H9 (cell line): ENCODE measurements at regions not wholly inside any gene's neighbourhood (a gene's known extent, or its start where the extent isn't known, plus 50 kb on each side); places are given as distances from the start of the nearest gene placed in this dataset.

Experiments used
- DNase-seq: peaks from one replicate; pipeline ENCODE4 v3.0.0-alpha.2; 2017
- H2AFZ ChIP-seq: one replicate; pipeline ENCODE4 v1.6.1; 2013; ENCODE audit warnings: mild to moderate bottlenecking, low read length, control low read depth, moderate library complexity
- H2AK5ac ChIP-seq: 2 replicates; pipeline ENCODE4 v1.6.1; 2013; ENCODE audit warnings: low read length, control low read depth, mixed read lengths; ENCODE audit not compliant: insufficient read length
- H2BK120ac ChIP-seq: one replicate; pipeline ENCODE4 v1.6.1; 2013; ENCODE audit warnings: low read depth, mild to moderate bottlenecking, low read length, control low read depth, inconsistent platforms; ENCODE audit not compliant: poor library complexity, severe bottlenecking
- H2BK12ac ChIP-seq: 2 replicates; pipeline ENCODE4 v1.6.1; 2013; ENCODE audit warnings: low read length, control low read depth, mixed read lengths, low read depth; ENCODE audit not compliant: insufficient read length
- H2BK15ac ChIP-seq: 2 replicates; pipeline ENCODE4 v1.6.1; 2013; ENCODE audit warnings: low read depth, low read length, control low read depth
- H2BK20ac ChIP-seq: one replicate; pipeline ENCODE4 v1.6.1; 2013; ENCODE audit warnings: low read depth, mild to moderate bottlenecking, low read length, control low read depth, inconsistent platforms; ENCODE audit not compliant: poor library complexity, severe bottlenecking
- H2BK5ac ChIP-seq: 2 replicates; pipeline ENCODE4 v1.6.1; 2013; ENCODE audit warnings: low read length, control low read depth, mixed read lengths; ENCODE audit not compliant: insufficient read length
- H3K14ac ChIP-seq: 2 replicates; pipeline ENCODE4 v1.6.1; 2013; ENCODE audit warnings: low read length, control low read depth; ENCODE audit not compliant: insufficient read depth
- H3K18ac ChIP-seq: 2 replicates; pipeline ENCODE4 v1.6.1; 2013; ENCODE audit warnings: low read depth, mild to moderate bottlenecking, mixed read lengths, low read length, control low read depth; ENCODE audit not compliant: insufficient read length
- H3K23ac ChIP-seq: 2 replicates; pipeline ENCODE4 v1.6.1; 2013; ENCODE audit warnings: low read length, control low read depth, mixed read lengths, low read depth; ENCODE audit not compliant: insufficient read length
- H3K23me2 ChIP-seq: 2 replicates; pipeline ENCODE4 v1.6.1; 2013; ENCODE audit warnings: low read depth, mild to moderate bottlenecking, mixed read lengths, low read length, control low read depth; ENCODE audit not compliant: insufficient read length, poor library complexity, severe bottlenecking
- H3K27ac ChIP-seq: 2 replicates; pipeline ENCODE4 v1.5.1; 2013; ENCODE audit warnings: low read length, control low read depth, mixed read lengths, low read depth; ENCODE audit not compliant: insufficient read length
- H3K27me3 ChIP-seq: 2 replicates; pipeline ENCODE4 v1.6.1; 2013; ENCODE audit warnings: low read length, control low read depth, inconsistent platforms; ENCODE audit not compliant: insufficient read depth
- H3K4ac ChIP-seq: 2 replicates; pipeline ENCODE4 v1.6.1; 2013; ENCODE audit warnings: low read depth, mild to moderate bottlenecking, control low read depth, inconsistent platforms, low read length, moderate library complexity
- H3K4me1 ChIP-seq: 2 replicates; pipeline ENCODE4 v1.6.1; 2013; ENCODE audit warnings: low read length, control low read depth, inconsistent platforms; ENCODE audit not compliant: insufficient read depth
- H3K4me2 ChIP-seq: 2 replicates; pipeline ENCODE4 v1.6.1; 2013; ENCODE audit warnings: low read length, control low read depth, mixed read lengths; ENCODE audit not compliant: insufficient read length, insufficient read depth
- H3K56ac ChIP-seq: 2 replicates; pipeline ENCODE4 v1.6.1; 2013; ENCODE audit warnings: low read depth, mild to moderate bottlenecking, mixed read lengths, low read length, control low read depth; ENCODE audit not compliant: insufficient read length
- H3K79me1 ChIP-seq: 2 replicates; pipeline ENCODE4 v1.6.1; 2013; ENCODE audit warnings: low read depth, mild to moderate bottlenecking, moderate library complexity, low read length, control low read depth, inconsistent platforms; ENCODE audit not compliant: insufficient read depth, poor library complexity, severe bottlenecking
- H3K79me2 ChIP-seq: 2 replicates; pipeline ENCODE4 v1.6.1; 2013; ENCODE audit warnings: low read length, control low read depth, inconsistent platforms; ENCODE audit not compliant: insufficient read depth
- H3K9ac ChIP-seq: 2 replicates; pipeline ENCODE4 v1.6.1; 2013; ENCODE audit warnings: low read length, control low read depth, mixed read lengths; ENCODE audit not compliant: insufficient read length; ENCODE audit errors: extremely low read depth
- H3K9me3 ChIP-seq: one replicate; pipeline ENCODE4 v1.6.1; 2013; ENCODE audit warnings: low read depth, low read length, inconsistent platforms; ENCODE audit not compliant: control insufficient read depth
- H3T11ph ChIP-seq: one replicate; pipeline ENCODE4 v1.6.1; 2013; ENCODE audit warnings: mild to moderate bottlenecking, low read length, control low read depth, inconsistent platforms
- H4K20me1 ChIP-seq: one replicate; pipeline ENCODE4 v1.6.1; 2013; ENCODE audit not compliant: control insufficient read depth, insufficient read length, insufficient read depth
- H4K5ac ChIP-seq: 2 replicates; pipeline ENCODE4 v1.6.1; 2013; ENCODE audit warnings: low read depth, mild to moderate bottlenecking, mixed read lengths, low read length, control low read depth; ENCODE audit not compliant: insufficient read length
- H4K8ac ChIP-seq: replicated peaks from 2 replicates; pipeline ENCODE4 v1.6.1; 2013; ENCODE audit warnings: low read length, control low read depth, mixed read lengths, low read depth; ENCODE audit not compliant: insufficient read length
- H4K91ac ChIP-seq: 2 replicates; pipeline ENCODE4 v1.6.1; 2013; ENCODE audit warnings: low read depth, mild to moderate bottlenecking, moderate library complexity, mixed read lengths, low read length, control low read depth; ENCODE audit not compliant: insufficient read length
- H3K27ac Mint-ChIP-seq, 3 experiments: 2 replicates in 2 of 3; 3 replicates in 1 of 3; pipeline ENCODE4 v1.8.0; 2020 to 2021; ENCODE audit warnings: mixed read lengths in 3 of 3, mild to moderate bottlenecking in 1 of 3, moderate library complexity in 1 of 3
- H3K27me3 Mint-ChIP-seq: 2 replicates; pipeline ENCODE4 v1.8.0; 2021; ENCODE audit warnings: low read depth, mild to moderate bottlenecking, moderate library complexity, mixed read lengths
- H3K36me3 Mint-ChIP-seq, 3 experiments: 2 replicates in 2 of 3; 3 replicates in 1 of 3; pipeline ENCODE4 v1.8.0; 2020 to 2021; ENCODE audit warnings: low read depth in 3 of 3, mixed read lengths in 3 of 3; ENCODE audit not compliant: insufficient read depth in 1 of 3
- H3K4me1 Mint-ChIP-seq, 2 experiments: 2 replicates each; pipeline ENCODE4 v1.8.0; 2020; ENCODE audit warnings: mixed read lengths in 2 of 2
- H3K4me3 Mint-ChIP-seq, 2 experiments: 2 replicates in 1 of 2; 3 replicates in 1 of 2; pipeline ENCODE4 v1.8.0; 2020 to 2021; ENCODE audit warnings: mild to moderate bottlenecking in 2 of 2, mixed read lengths in 2 of 2, moderate library complexity in 1 of 2
- H3K9me3 Mint-ChIP-seq, 2 experiments: 2 replicates in 1 of 2; 3 replicates in 1 of 2; pipeline ENCODE4 v1.8.0; 2020; ENCODE audit warnings: mild to moderate bottlenecking in 2 of 2, mixed read lengths in 2 of 2, moderate library complexity in 1 of 2
- WGBS: extraction: QIAGEN DNeasy Blood & Tissue Kit; methylation state at CpG from one replicate; pipeline ENCODE4 v1.1.7; 2013; ENCODE audit warnings: missing lambda C conversion rate, low lambda C conversion rate, mixed read lengths; ENCODE audit not compliant: insufficient read length; ENCODE audit errors: extremely low coverage; 5-methylcytosine and 5-hydroxymethylcytosine counted together
- TF ChIP-seq, protein P1 (sequence below): fragments of 200-600 bp; sonication (generic); conservative IDR thresholded peaks from 3 replicates; pipeline ENCODE4 v1.8.0; 2021; ENCODE audit warnings: antibody characterized with exemption, mild to moderate bottlenecking

DNA sequence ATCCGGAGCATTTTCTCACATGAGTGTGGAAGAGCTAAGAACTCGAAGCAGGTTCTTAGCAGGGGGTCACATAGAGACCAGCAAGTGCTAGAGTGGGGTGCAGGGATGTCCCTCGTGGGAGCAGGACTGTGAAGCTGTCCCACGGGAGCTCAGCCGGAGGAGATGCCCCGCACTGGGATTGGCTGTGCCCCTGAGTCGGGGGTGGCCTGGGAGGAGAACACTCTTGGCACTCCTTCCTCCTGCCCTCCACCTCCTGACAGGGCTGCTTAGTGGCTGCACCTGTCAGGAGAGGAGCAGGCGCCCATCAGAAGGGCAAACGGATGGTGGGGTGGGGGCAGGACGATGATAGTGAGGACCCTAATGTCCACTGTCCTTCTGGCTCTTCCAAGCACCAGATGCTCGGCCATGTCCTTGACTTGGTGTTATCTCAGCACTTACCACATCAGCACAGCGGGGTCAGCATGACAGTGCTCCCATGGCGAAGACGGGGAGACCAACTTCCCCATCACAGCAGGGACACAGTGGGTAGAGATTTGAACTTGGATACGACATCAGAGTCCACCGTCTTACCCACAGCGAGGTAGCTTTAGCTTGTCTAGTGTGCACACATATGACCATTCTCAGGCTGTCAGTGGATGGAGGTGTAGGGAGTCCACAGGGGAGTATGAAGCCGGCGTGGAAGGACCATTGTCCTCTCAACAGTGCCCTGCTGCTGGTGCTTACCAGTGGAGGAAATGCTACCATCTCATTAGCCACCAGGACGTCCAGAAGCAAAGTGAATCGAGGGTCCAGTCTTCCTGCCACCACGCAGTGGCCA, 142.5 kb upstream of the SHH start:
- H3K23ac ChIP-seq = no peak overlapping the region
- no peak overlapping the region for H3K4ac ChIP-seq
- H3K9me3 ChIP-seq = no peaks in the 10 kb centered on the region
- no peak overlapping the region for H2BK120ac ChIP-seq
- Mint-ChIP-seq H3K27ac (no peak overlapping the region; a peak in 2 of 7 replicates), H3K4me1 (no peaks in the 10 kb centered on the region), H3K9me3 (no peaks in the 10 kb centered on the region), H3K27me3 (peaks cover 5% of the 10 kb centered on the region), H3K36me3 (no peaks in the 10 kb centered on the region; a peak in 1 of 7 replicates), H3K4me3 (no peak overlapping the region)
- no peak overlapping the region; the same call in 1 of the 2 replicates for H3K14ac ChIP-seq
- no peak overlapping the region for H2BK20ac ChIP-seq
- no peak overlapping the region for H2BK12ac ChIP-seq
- no peak overlapping the region for H4K5ac ChIP-seq
- no peak overlapping the region for H3K18ac ChIP-seq
- no CpG with 5 or more reads among the region's 22 CpGs for WGBS
- no peaks in the 10 kb centered on the region for H3K23me2 ChIP-seq
- no peak overlapping the region for H2BK5ac ChIP-seq
- no peak for DNase-seq
- H3T11ph ChIP-seq = no peak overlapping the region
- H3K79me1 ChIP-seq = no peaks in the 10 kb centered on the region
- H3K56ac ChIP-seq = no peak overlapping the region
- H3K27me3 ChIP-seq = no peaks in the 10 kb centered on the region
- H2AK5ac ChIP-seq = no peak overlapping the region
- no peaks in the 10 kb centered on the region for H4K20me1 ChIP-seq
- H3K9ac ChIP-seq = no peak overlapping the region
- no peak overlapping the region for H3K27ac ChIP-seq
- no peak overlapping the region for H2BK15ac ChIP-seq
- H3K4me1 ChIP-seq = no peaks in the 10 kb centered on the region
- no peak overlapping the region for H2AFZ ChIP-seq
- H4K91ac ChIP-seq = no peak overlapping the region
- no peak overlapping the region for H3K4me2 ChIP-seq
- no peaks in the 10 kb centered on the region for H3K79me2 ChIP-seq
- TF ChIP-seq, protein P1, sequence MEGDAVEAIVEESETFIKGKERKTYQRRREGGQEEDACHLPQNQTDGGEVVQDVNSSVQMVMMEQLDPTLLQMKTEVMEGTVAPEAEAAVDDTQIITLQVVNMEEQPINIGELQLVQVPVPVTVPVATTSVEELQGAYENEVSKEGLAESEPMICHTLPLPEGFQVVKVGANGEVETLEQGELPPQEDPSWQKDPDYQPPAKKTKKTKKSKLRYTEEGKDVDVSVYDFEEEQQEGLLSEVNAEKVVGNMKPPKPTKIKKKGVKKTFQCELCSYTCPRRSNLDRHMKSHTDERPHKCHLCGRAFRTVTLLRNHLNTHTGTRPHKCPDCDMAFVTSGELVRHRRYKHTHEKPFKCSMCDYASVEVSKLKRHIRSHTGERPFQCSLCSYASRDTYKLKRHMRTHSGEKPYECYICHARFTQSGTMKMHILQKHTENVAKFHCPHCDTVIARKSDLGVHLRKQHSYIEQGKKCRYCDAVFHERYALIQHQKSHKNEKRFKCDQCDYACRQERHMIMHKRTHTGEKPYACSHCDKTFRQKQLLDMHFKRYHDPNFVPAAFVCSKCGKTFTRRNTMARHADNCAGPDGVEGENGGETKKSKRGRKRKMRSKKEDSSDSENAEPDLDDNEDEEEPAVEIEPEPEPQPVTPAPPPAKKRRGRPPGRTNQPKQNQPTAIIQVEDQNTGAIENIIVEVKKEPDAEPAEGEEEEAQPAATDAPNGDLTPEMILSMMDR = no peak
- H4K8ac ChIP-seq = no peak overlapping the region
